HCT116 (cell line): ENCODE measurements at regions not wholly inside any gene's neighbourhood (a gene's known extent, or its start where the extent isn't known, plus 50 kb on each side); places are given as distances from the start of the nearest gene placed in this dataset.

ENCODE experiments used
- ATAC-seq: fragments of 200-7000 bp; cut with Tn5 transposase; 2 replicates; pipeline ENCODE4 v1.9.1; 2020; ENCODE audit warnings: mild to moderate bottlenecking, moderate library complexity
- BruUV-seq: library from RNA; stranded (reverse); fragments of 400-500 nt; replicated peaks from 2 replicates; lab custom pipeline; 2021; lab: Mats Ljungman, UMichigan
- CTCF ChIA-PET: fragments of 300-600 bp; sonication (Branson Sonifier 250); formaldehyde crosslinking; loops from one replicate; lab custom pipeline; 2021; ENCODE audit warnings: antibody characterized with exemption; lab: Charles Lee
- POLR2A ChIA-PET: fragments of 300-600, 350-600 bp; sonication (Branson Sonifier 250); formaldehyde crosslinking; loops from one replicate; lab custom pipeline; 2021; ENCODE audit warnings: antibody characterized with exemption; lab: Charles Lee
- RAD21 ChIA-PET, 2 experiments: fragments of 300-600 bp; sonication (Branson Sonifier 250); formaldehyde crosslinking; loops; one replicate each; lab custom pipeline; 2023; ENCODE audit warnings: low total read pairs in 2 of 2; ENCODE audit not compliant: uncharacterized antibody in 2 of 2, unreplicated experiment in 2 of 2, low non-redundant PET in 1 of 2; lab: Charles Lee
- DNase-seq: peaks from one replicate; pipeline ENCODE4 v3.0.0-alpha.2; 2010; ENCODE audit warnings: low read depth, low spot score
- H2AFZ ChIP-seq: fragments of 200-600 bp; shearing (Covaris generic), sonication (generic); 2 replicates; pipeline ENCODE4 v1.6.1; 2017; ENCODE audit warnings: low read depth, mixed run types, mixed read lengths, antibody characterized with exemption, low read length; ENCODE audit not compliant: poor library complexity, severe bottlenecking
- H3K27ac ChIP-seq: 2 replicates; pipeline ENCODE4 v1.5.1; 2012; ENCODE audit warnings: low read depth, low read length
- H3K27me3 ChIP-seq: fragments of 200-600 bp; sonication (generic); 2 replicates; pipeline ENCODE4 v1.6.1; 2016; ENCODE audit warnings: mixed run types, low read length, mixed read lengths; ENCODE audit not compliant: insufficient read depth
- H3K36me3 ChIP-seq, 2 experiments: fragments of 200-500 bp in 1 of 2; fragments of 200-600 bp in 1 of 2; sonication (Bioruptor generic) in 1 of 2; sonication (generic) in 1 of 2; 2 replicates each; pipeline versions ENCODE4 v1.5.1 to v1.6.1; 2014 to 2016; ENCODE audit warnings: low read length in 2 of 2, inconsistent platforms in 1 of 2, mixed read lengths in 1 of 2, mixed run types in 1 of 2; ENCODE audit not compliant: insufficient read depth in 2 of 2, control insufficient read depth in 1 of 2
- H3K4me1 ChIP-seq, 2 experiments: fragments of 200-600 bp in 1 of 2; sonication (generic) in 1 of 2; 2 replicates each; pipeline versions ENCODE4 v1.5.1 to v1.6.1; 2012 to 2017; ENCODE audit warnings: low read length in 2 of 2, inconsistent platforms in 1 of 2, mild to moderate bottlenecking in 1 of 2, mixed read lengths in 1 of 2, mixed run types in 1 of 2, moderate library complexity in 1 of 2; ENCODE audit not compliant: insufficient read depth in 2 of 2, control insufficient read depth in 1 of 2
- H3K4me2 ChIP-seq: fragments of 200-600 bp; sonication (generic); 2 replicates; pipeline ENCODE4 v1.6.1; 2017; ENCODE audit warnings: mixed run types, low read length, mixed read lengths
- H3K4me3 ChIP-seq, 2 experiments: fragments of 200-600 bp in 1 of 2; sonication (generic) in 1 of 2; replicated peaks in 1 of 2; 2 replicates each; pipeline ENCODE4 v1.5.1; 2011 to 2016; ENCODE audit warnings: low read length in 2 of 2, control low read depth in 1 of 2, low read depth in 1 of 2, mild to moderate bottlenecking in 1 of 2, mixed read lengths in 1 of 2, mixed run types in 1 of 2
- H3K79me2 ChIP-seq: fragments of 200-600 bp; sonication (generic); 2 replicates; pipeline ENCODE4 v1.6.1; 2017; ENCODE audit warnings: mild to moderate bottlenecking, mixed run types, low read length, moderate library complexity, mixed read lengths; ENCODE audit not compliant: insufficient read depth
- H3K9ac ChIP-seq: fragments of 200-600 bp; sonication (generic); 2 replicates; pipeline ENCODE4 v1.6.1; 2016; ENCODE audit warnings: low read length, mixed read lengths
- H3K9me2 ChIP-seq: fragments of 200-600 bp; sonication (generic), shearing (Covaris generic); 2 replicates; pipeline ENCODE4 v1.6.1; 2017; ENCODE audit warnings: mixed run types, mild to moderate bottlenecking, moderate library complexity; ENCODE audit not compliant: insufficient read depth
- H3K9me3 ChIP-seq, 2 experiments: fragments of 200-500 bp in 1 of 2; fragments of 200-600 bp in 1 of 2; sonication (Bioruptor generic) in 1 of 2; sonication (generic) in 1 of 2; 2 replicates each; pipeline ENCODE4 v1.6.1; 2014 to 2017; ENCODE audit warnings: low read length in 2 of 2, mixed read lengths in 2 of 2, inconsistent platforms in 1 of 2, low read depth in 1 of 2, mild to moderate bottlenecking in 1 of 2, mixed run types in 1 of 2, moderate library complexity in 1 of 2; ENCODE audit not compliant: control insufficient read depth in 1 of 2, insufficient read depth in 1 of 2
- H4K20me1 ChIP-seq: fragments of 200-600 bp; sonication (generic), shearing (Covaris generic); 2 replicates; pipeline ENCODE4 v1.6.1; 2017; ENCODE audit warnings: mixed run types, mild to moderate bottlenecking, moderate library complexity; ENCODE audit not compliant: insufficient read depth
- CBX3 ChIP-seq: IDR thresholded peaks from 2 replicates; pipeline ENCODE4 v1.6.1; 2012; ENCODE audit warnings: low read depth
- CEBPB ChIP-seq: IDR thresholded peaks from 2 replicates; pipeline ENCODE4 v1.6.1; 2012; ENCODE audit warnings: low read depth
- ELF1 ChIP-seq: IDR thresholded peaks from 2 replicates; pipeline ENCODE4 v1.6.1; 2012; ENCODE audit warnings: low read depth, borderline replicate concordance
- EZH2 ChIP-seq: fragments of 200-600 bp; sonication (generic); IDR thresholded peaks from 2 replicates; pipeline ENCODE4 v1.6.1; 2017; ENCODE audit warnings: antibody characterized with exemption, mixed run types
- EZH2phosphoT487 ChIP-seq: fragments of 200-600 bp; IDR thresholded peaks from 2 replicates; pipeline ENCODE4 v1.6.1; 2018; ENCODE audit warnings: antibody characterized with exemption, borderline replicate concordance
- JUND ChIP-seq: IDR thresholded peaks from 2 replicates; pipeline ENCODE4 v1.6.1; 2012
- POLR2AphosphoS5 ChIP-seq: IDR thresholded peaks from 2 replicates; pipeline ENCODE4 v1.6.1; 2011; ENCODE audit warnings: mild to moderate bottlenecking, low read depth, low read length, moderate library complexity
- RAD21 ChIP-seq: IDR thresholded peaks from 2 replicates; pipeline ENCODE4 v1.6.1; 2012; ENCODE audit warnings: low read depth, mild to moderate bottlenecking
- SP1 ChIP-seq: IDR thresholded peaks from 2 replicates; pipeline ENCODE4 v1.6.1; 2012; ENCODE audit warnings: low read depth
- SRF ChIP-seq: IDR thresholded peaks from 2 replicates; pipeline ENCODE4 v1.6.1; 2012; ENCODE audit warnings: low read depth
- YY1 ChIP-seq: IDR thresholded peaks from 2 replicates; pipeline ENCODE4 v1.6.1; 2011; ENCODE audit warnings: low read length, low read depth, moderate library complexity, mild to moderate bottlenecking; ENCODE audit not compliant: insufficient replicate concordance; ENCODE audit errors: extremely low read depth
- ZNF274 ChIP-seq: fragments of 200-500 bp; sonication (Bioruptor generic); IDR thresholded peaks from 2 replicates; pipeline ENCODE4 v1.6.1; 2014; ENCODE audit warnings: mild to moderate bottlenecking, low read depth, low read length, inconsistent platforms
- intact Hi-C: fragments of 100-400 bp; cut with micrococcal nuclease; formaldehyde crosslinking; loops from 2 replicates; pipeline ENCODE4 v1.10.0; 2022
- TF ChIP-seq, protein P1 (sequence below): IDR thresholded peaks from 2 replicates; pipeline ENCODE4 v1.6.1; 2012; ENCODE audit warnings: low read depth
- TF ChIP-seq, protein P2 (sequence below): IDR thresholded peaks from 2 replicates; pipeline ENCODE4 v1.6.1; 2012
- TF ChIP-seq, protein P3 (sequence below): IDR thresholded peaks from 2 replicates; pipeline ENCODE4 v1.6.1; 2011; ENCODE audit warnings: mild to moderate bottlenecking, low read length, moderate library complexity; ENCODE audit not compliant: insufficient replicate concordance; ENCODE audit errors: extremely low read depth
- TF ChIP-seq, protein P4 (sequence below): IDR thresholded peaks from 2 replicates; pipeline ENCODE4 v1.6.1; 2012

DNA sequence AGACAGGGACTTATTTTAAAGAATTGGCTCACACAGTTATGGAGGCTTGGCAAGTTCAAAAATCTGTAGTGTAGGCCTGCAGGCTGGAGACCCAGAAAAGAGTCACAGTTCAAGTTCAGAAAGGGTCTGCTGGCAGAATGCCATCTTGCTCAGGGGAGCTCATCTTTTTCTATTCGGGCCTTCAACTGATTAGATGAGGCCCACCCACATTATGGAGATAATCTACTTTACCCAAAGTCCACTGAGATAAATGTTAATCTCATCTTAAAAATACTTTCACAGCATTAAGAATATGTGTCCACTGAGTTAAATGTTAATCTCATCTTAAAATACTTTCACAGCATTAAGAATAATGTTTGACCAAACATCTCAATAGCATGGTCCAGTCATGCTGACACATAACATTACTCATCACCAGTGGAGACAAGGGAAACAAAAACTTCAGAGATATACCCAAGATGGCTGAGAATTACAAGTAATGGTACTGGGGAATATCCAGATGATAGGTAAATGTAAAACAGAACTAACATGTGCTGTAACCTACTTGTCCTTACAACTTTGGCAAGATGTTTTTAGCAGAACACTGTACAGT, 74.3 kb upstream of the STAC start (continued):
- TF ChIP-seq YY1 (no peak), EZH2phosphoT487 (no peak), ELF1 (no peak), EZH2 (no peak)

DNA sequence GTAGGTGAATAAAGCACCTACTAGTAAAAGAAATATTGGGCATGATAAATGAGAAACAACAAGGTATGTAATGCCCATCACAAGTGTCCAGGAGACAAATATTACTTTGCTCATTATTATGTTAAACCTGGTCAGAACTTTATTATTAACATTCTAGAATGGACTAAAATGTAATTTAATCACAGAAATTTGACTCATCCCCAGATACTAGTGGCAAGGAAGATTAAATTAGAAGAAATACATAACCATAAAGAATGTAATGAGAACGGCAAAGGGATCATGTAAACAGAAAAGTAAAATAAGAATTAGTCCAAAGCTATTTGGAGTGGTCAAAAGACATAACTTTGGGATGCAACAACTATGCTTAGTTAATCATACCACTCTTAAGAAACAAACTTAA, 71.2 kb upstream of the STAC start:
- intact Hi-C loops, result no loop called here
- no TSS peak for BruUV-seq
- CTCF ChIA-PET, result no interaction called here

More for the DNA sequence above, 71.2 kb upstream of the STAC start:
- Histone ChIP-seq H3K4me1 (no peaks in the 10 kb centered on the region), H3K9me3 (no peaks in the 10 kb centered on the region), H3K36me3 (no peaks in the 10 kb centered on the region), H2AFZ (no peak overlapping the region), H3K9ac (no peak overlapping the region), H4K20me1 (no peaks in the 10 kb centered on the region; the same call in 1 of the 2 replicates), H3K27me3 (no peaks in the 10 kb centered on the region), H3K4me3 (no peak overlapping the region), H3K79me2 (no peaks in the 10 kb centered on the region), H3K4me2 (no peak overlapping the region), H3K9me2 (no peaks in the 10 kb centered on the region), H3K27ac (no peak overlapping the region)
- ChIA-PET POLR2A (no interaction called here), RAD21 (no interaction called here)
- TF ChIP-seq CEBPB, result no peak
- no peak for TF ChIP-seq ZNF274
- TF ChIP-seq POLR2AphosphoS5, result no peak
- TF ChIP-seq, protein P1, sequence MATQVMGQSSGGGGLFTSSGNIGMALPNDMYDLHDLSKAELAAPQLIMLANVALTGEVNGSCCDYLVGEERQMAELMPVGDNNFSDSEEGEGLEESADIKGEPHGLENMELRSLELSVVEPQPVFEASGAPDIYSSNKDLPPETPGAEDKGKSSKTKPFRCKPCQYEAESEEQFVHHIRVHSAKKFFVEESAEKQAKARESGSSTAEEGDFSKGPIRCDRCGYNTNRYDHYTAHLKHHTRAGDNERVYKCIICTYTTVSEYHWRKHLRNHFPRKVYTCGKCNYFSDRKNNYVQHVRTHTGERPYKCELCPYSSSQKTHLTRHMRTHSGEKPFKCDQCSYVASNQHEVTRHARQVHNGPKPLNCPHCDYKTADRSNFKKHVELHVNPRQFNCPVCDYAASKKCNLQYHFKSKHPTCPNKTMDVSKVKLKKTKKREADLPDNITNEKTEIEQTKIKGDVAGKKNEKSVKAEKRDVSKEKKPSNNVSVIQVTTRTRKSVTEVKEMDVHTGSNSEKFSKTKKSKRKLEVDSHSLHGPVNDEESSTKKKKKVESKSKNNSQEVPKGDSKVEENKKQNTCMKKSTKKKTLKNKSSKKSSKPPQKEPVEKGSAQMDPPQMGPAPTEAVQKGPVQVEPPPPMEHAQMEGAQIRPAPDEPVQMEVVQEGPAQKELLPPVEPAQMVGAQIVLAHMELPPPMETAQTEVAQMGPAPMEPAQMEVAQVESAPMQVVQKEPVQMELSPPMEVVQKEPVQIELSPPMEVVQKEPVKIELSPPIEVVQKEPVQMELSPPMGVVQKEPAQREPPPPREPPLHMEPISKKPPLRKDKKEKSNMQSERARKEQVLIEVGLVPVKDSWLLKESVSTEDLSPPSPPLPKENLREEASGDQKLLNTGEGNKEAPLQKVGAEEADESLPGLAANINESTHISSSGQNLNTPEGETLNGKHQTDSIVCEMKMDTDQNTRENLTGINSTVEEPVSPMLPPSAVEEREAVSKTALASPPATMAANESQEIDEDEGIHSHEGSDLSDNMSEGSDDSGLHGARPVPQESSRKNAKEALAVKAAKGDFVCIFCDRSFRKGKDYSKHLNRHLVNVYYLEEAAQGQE, result no peak
- TF ChIP-seq, protein P2, sequence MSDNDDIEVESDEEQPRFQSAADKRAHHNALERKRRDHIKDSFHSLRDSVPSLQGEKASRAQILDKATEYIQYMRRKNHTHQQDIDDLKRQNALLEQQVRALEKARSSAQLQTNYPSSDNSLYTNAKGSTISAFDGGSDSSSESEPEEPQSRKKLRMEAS, result no peak
- TF ChIP-seq, protein P3, sequence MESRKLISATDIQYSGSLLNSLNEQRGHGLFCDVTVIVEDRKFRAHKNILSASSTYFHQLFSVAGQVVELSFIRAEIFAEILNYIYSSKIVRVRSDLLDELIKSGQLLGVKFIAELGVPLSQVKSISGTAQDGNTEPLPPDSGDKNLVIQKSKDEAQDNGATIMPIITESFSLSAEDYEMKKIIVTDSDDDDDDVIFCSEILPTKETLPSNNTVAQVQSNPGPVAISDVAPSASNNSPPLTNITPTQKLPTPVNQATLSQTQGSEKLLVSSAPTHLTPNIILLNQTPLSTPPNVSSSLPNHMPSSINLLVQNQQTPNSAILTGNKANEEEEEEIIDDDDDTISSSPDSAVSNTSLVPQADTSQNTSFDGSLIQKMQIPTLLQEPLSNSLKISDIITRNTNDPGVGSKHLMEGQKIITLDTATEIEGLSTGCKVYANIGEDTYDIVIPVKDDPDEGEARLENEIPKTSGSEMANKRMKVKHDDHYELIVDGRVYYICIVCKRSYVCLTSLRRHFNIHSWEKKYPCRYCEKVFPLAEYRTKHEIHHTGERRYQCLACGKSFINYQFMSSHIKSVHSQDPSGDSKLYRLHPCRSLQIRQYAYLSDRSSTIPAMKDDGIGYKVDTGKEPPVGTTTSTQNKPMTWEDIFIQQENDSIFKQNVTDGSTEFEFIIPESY, result no peak
- TF ChIP-seq ELF1, result no peak
- TF ChIP-seq CBX3, result no peak
- no peak for TF ChIP-seq RAD21
- no peak for TF ChIP-seq SRF
- TF ChIP-seq, protein P4, sequence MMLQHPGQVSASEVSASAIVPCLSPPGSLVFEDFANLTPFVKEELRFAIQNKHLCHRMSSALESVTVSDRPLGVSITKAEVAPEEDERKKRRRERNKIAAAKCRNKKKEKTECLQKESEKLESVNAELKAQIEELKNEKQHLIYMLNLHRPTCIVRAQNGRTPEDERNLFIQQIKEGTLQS, result no peak
- no peak for TF ChIP-seq JUND
- no peak for TF ChIP-seq EZH2phosphoT487
- no peak for TF ChIP-seq SP1
- ATAC-seq (no peak), DNase-seq (no peak)
